H9 (cell line): ENCODE measurements at regions not wholly inside any gene's neighbourhood (a gene's known extent, or its start where the extent isn't known, plus 50 kb on each side); places are given as distances from the start of the nearest gene placed in this dataset.

Experiments
- DNase-seq: peaks from one replicate; pipeline ENCODE4 v3.0.0-alpha.2; 2017
- H2AFZ ChIP-seq: one replicate; pipeline ENCODE4 v1.6.1; 2013; ENCODE audit warnings: mild to moderate bottlenecking, low read length, control low read depth, moderate library complexity
- H2AK5ac ChIP-seq: 2 replicates; pipeline ENCODE4 v1.6.1; 2013; ENCODE audit warnings: low read length, control low read depth, mixed read lengths; ENCODE audit not compliant: insufficient read length
- H2BK120ac ChIP-seq: one replicate; pipeline ENCODE4 v1.6.1; 2013; ENCODE audit warnings: low read depth, mild to moderate bottlenecking, low read length, control low read depth, inconsistent platforms; ENCODE audit not compliant: poor library complexity, severe bottlenecking
- H2BK12ac ChIP-seq: 2 replicates; pipeline ENCODE4 v1.6.1; 2013; ENCODE audit warnings: low read length, control low read depth, mixed read lengths, low read depth; ENCODE audit not compliant: insufficient read length
- H2BK15ac ChIP-seq: 2 replicates; pipeline ENCODE4 v1.6.1; 2013; ENCODE audit warnings: low read depth, low read length, control low read depth
- H2BK20ac ChIP-seq: one replicate; pipeline ENCODE4 v1.6.1; 2013; ENCODE audit warnings: low read depth, mild to moderate bottlenecking, low read length, control low read depth, inconsistent platforms; ENCODE audit not compliant: poor library complexity, severe bottlenecking
- H2BK5ac ChIP-seq: 2 replicates; pipeline ENCODE4 v1.6.1; 2013; ENCODE audit warnings: low read length, control low read depth, mixed read lengths; ENCODE audit not compliant: insufficient read length
- H3K14ac ChIP-seq: 2 replicates; pipeline ENCODE4 v1.6.1; 2013; ENCODE audit warnings: low read length, control low read depth; ENCODE audit not compliant: insufficient read depth
- H3K18ac ChIP-seq: 2 replicates; pipeline ENCODE4 v1.6.1; 2013; ENCODE audit warnings: low read depth, mild to moderate bottlenecking, mixed read lengths, low read length, control low read depth; ENCODE audit not compliant: insufficient read length
- H3K23ac ChIP-seq: 2 replicates; pipeline ENCODE4 v1.6.1; 2013; ENCODE audit warnings: low read length, control low read depth, mixed read lengths, low read depth; ENCODE audit not compliant: insufficient read length
- H3K23me2 ChIP-seq: 2 replicates; pipeline ENCODE4 v1.6.1; 2013; ENCODE audit warnings: low read depth, mild to moderate bottlenecking, mixed read lengths, low read length, control low read depth; ENCODE audit not compliant: insufficient read length, poor library complexity, severe bottlenecking
- H3K27ac ChIP-seq: 2 replicates; pipeline ENCODE4 v1.5.1; 2013; ENCODE audit warnings: low read length, control low read depth, mixed read lengths, low read depth; ENCODE audit not compliant: insufficient read length
- H3K27me3 ChIP-seq: 2 replicates; pipeline ENCODE4 v1.6.1; 2013; ENCODE audit warnings: low read length, control low read depth, inconsistent platforms; ENCODE audit not compliant: insufficient read depth
- H3K4ac ChIP-seq: 2 replicates; pipeline ENCODE4 v1.6.1; 2013; ENCODE audit warnings: low read depth, mild to moderate bottlenecking, control low read depth, inconsistent platforms, low read length, moderate library complexity
- H3K4me1 ChIP-seq: 2 replicates; pipeline ENCODE4 v1.6.1; 2013; ENCODE audit warnings: low read length, control low read depth, inconsistent platforms; ENCODE audit not compliant: insufficient read depth
- H3K4me2 ChIP-seq: 2 replicates; pipeline ENCODE4 v1.6.1; 2013; ENCODE audit warnings: low read length, control low read depth, mixed read lengths; ENCODE audit not compliant: insufficient read length, insufficient read depth
- H3K56ac ChIP-seq: 2 replicates; pipeline ENCODE4 v1.6.1; 2013; ENCODE audit warnings: low read depth, mild to moderate bottlenecking, mixed read lengths, low read length, control low read depth; ENCODE audit not compliant: insufficient read length
- H3K79me1 ChIP-seq: 2 replicates; pipeline ENCODE4 v1.6.1; 2013; ENCODE audit warnings: low read depth, mild to moderate bottlenecking, moderate library complexity, low read length, control low read depth, inconsistent platforms; ENCODE audit not compliant: insufficient read depth, poor library complexity, severe bottlenecking
- H3K79me2 ChIP-seq: 2 replicates; pipeline ENCODE4 v1.6.1; 2013; ENCODE audit warnings: low read length, control low read depth, inconsistent platforms; ENCODE audit not compliant: insufficient read depth
- H3K9ac ChIP-seq: 2 replicates; pipeline ENCODE4 v1.6.1; 2013; ENCODE audit warnings: low read length, control low read depth, mixed read lengths; ENCODE audit not compliant: insufficient read length; ENCODE audit errors: extremely low read depth
- H3K9me3 ChIP-seq: one replicate; pipeline ENCODE4 v1.6.1; 2013; ENCODE audit warnings: low read depth, low read length, inconsistent platforms; ENCODE audit not compliant: control insufficient read depth
- H3T11ph ChIP-seq: one replicate; pipeline ENCODE4 v1.6.1; 2013; ENCODE audit warnings: mild to moderate bottlenecking, low read length, control low read depth, inconsistent platforms
- H4K20me1 ChIP-seq: one replicate; pipeline ENCODE4 v1.6.1; 2013; ENCODE audit not compliant: control insufficient read depth, insufficient read length, insufficient read depth
- H4K5ac ChIP-seq: 2 replicates; pipeline ENCODE4 v1.6.1; 2013; ENCODE audit warnings: low read depth, mild to moderate bottlenecking, mixed read lengths, low read length, control low read depth; ENCODE audit not compliant: insufficient read length
- H4K8ac ChIP-seq: replicated peaks from 2 replicates; pipeline ENCODE4 v1.6.1; 2013; ENCODE audit warnings: low read length, control low read depth, mixed read lengths, low read depth; ENCODE audit not compliant: insufficient read length
- H4K91ac ChIP-seq: 2 replicates; pipeline ENCODE4 v1.6.1; 2013; ENCODE audit warnings: low read depth, mild to moderate bottlenecking, moderate library complexity, mixed read lengths, low read length, control low read depth; ENCODE audit not compliant: insufficient read length
- H3K27ac Mint-ChIP-seq, 3 experiments: 2 replicates in 2 of 3; 3 replicates in 1 of 3; pipeline ENCODE4 v1.8.0; 2020 to 2021; ENCODE audit warnings: mixed read lengths in 3 of 3, mild to moderate bottlenecking in 1 of 3, moderate library complexity in 1 of 3
- H3K27me3 Mint-ChIP-seq: 2 replicates; pipeline ENCODE4 v1.8.0; 2021; ENCODE audit warnings: low read depth, mild to moderate bottlenecking, moderate library complexity, mixed read lengths
- H3K36me3 Mint-ChIP-seq, 3 experiments: 2 replicates in 2 of 3; 3 replicates in 1 of 3; pipeline ENCODE4 v1.8.0; 2020 to 2021; ENCODE audit warnings: low read depth in 3 of 3, mixed read lengths in 3 of 3; ENCODE audit not compliant: insufficient read depth in 1 of 3
- H3K4me1 Mint-ChIP-seq, 2 experiments: 2 replicates each; pipeline ENCODE4 v1.8.0; 2020; ENCODE audit warnings: mixed read lengths in 2 of 2
- H3K4me3 Mint-ChIP-seq, 2 experiments: 2 replicates in 1 of 2; 3 replicates in 1 of 2; pipeline ENCODE4 v1.8.0; 2020 to 2021; ENCODE audit warnings: mild to moderate bottlenecking in 2 of 2, mixed read lengths in 2 of 2, moderate library complexity in 1 of 2
- H3K9me3 Mint-ChIP-seq, 2 experiments: 2 replicates in 1 of 2; 3 replicates in 1 of 2; pipeline ENCODE4 v1.8.0; 2020; ENCODE audit warnings: mild to moderate bottlenecking in 2 of 2, mixed read lengths in 2 of 2, moderate library complexity in 1 of 2
- WGBS: extraction: QIAGEN DNeasy Blood & Tissue Kit; methylation state at CpG from one replicate; pipeline ENCODE4 v1.1.7; 2013; ENCODE audit warnings: missing lambda C conversion rate, low lambda C conversion rate, mixed read lengths; ENCODE audit not compliant: insufficient read length; ENCODE audit errors: extremely low coverage; 5-methylcytosine and 5-hydroxymethylcytosine counted together
- TF ChIP-seq, protein P1 (sequence below): fragments of 200-600 bp; sonication (generic); conservative IDR thresholded peaks from 3 replicates; pipeline ENCODE4 v1.8.0; 2021; ENCODE audit warnings: antibody characterized with exemption, mild to moderate bottlenecking

DNA sequence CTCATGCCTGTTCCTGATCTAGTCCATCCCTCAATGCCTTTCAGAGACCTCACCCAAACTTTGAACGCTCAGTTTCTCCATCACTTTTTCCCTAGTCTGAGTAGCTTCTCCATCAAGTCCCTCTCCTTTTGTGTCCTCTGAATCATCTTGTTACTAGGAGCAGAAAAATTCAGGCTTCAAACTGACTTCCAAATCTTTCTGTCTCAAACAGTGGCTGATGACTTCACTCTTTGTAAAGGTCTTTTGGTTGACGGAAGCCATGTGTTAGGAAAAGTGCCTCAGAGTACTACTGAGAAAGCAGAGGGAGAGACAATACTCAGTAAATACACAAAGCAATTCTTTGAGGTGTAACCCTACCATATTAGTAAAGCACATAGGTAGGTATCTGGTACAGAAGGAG, 65.7 kb upstream of the CAMK2D start:
- no peak overlapping the region for H3K27ac ChIP-seq
- H4K91ac ChIP-seq, result no peak overlapping the region
- no peaks in the 10 kb centered on the region for H3K36me3 Mint-ChIP-seq
- no peak overlapping the region for H3K4me3 Mint-ChIP-seq
- no peak overlapping the region for H3K23ac ChIP-seq
- H3K9ac ChIP-seq, result no peak overlapping the region
- H3K56ac ChIP-seq, result no peak overlapping the region
- no peak overlapping the region for H3K4ac ChIP-seq
- TF ChIP-seq, protein P1, sequence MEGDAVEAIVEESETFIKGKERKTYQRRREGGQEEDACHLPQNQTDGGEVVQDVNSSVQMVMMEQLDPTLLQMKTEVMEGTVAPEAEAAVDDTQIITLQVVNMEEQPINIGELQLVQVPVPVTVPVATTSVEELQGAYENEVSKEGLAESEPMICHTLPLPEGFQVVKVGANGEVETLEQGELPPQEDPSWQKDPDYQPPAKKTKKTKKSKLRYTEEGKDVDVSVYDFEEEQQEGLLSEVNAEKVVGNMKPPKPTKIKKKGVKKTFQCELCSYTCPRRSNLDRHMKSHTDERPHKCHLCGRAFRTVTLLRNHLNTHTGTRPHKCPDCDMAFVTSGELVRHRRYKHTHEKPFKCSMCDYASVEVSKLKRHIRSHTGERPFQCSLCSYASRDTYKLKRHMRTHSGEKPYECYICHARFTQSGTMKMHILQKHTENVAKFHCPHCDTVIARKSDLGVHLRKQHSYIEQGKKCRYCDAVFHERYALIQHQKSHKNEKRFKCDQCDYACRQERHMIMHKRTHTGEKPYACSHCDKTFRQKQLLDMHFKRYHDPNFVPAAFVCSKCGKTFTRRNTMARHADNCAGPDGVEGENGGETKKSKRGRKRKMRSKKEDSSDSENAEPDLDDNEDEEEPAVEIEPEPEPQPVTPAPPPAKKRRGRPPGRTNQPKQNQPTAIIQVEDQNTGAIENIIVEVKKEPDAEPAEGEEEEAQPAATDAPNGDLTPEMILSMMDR, result no peak
- H3K23me2 ChIP-seq, result no peaks in the 10 kb centered on the region
- no peak overlapping the region for H2BK5ac ChIP-seq
- H2BK12ac ChIP-seq, result no peak overlapping the region
- no peaks in the 10 kb centered on the region for H3K79me1 ChIP-seq
- no peak overlapping the region for H3K4me2 ChIP-seq
- H3K4me1 Mint-ChIP-seq, result peaks cover 2 to 3% of the 10 kb centered on the region in 2 experiments; a peak in 3 of 4 replicates
- no peaks in the 10 kb centered on the region for H3K4me1 ChIP-seq
- H3K79me2 ChIP-seq, result no peaks in the 10 kb centered on the region
- H2BK120ac ChIP-seq, result no peak overlapping the region
- no peak overlapping the region for H2AK5ac ChIP-seq
- no peak overlapping the region for H4K8ac ChIP-seq
- H2AFZ ChIP-seq, result no peak overlapping the region
- no peaks in the 10 kb centered on the region for H3K27me3 Mint-ChIP-seq
- no CpG with 5 or more reads among the region's 2 CpGs for whole genome bisulfite sequencing
- no peak overlapping the region for H3K14ac ChIP-seq
- no peaks in the 10 kb centered on the region for H3K9me3 Mint-ChIP-seq
- H4K5ac ChIP-seq, result no peak overlapping the region
- no peaks in the 10 kb centered on the region for H4K20me1 ChIP-seq
- H2BK15ac ChIP-seq, result no peak overlapping the region
- H3K9me3 ChIP-seq, result no peaks in the 10 kb centered on the region
- no peaks in the 10 kb centered on the region for H3K27me3 ChIP-seq
- DNase-seq, result no peak
- H3K18ac ChIP-seq, result no peak overlapping the region
- H3K27ac Mint-ChIP-seq, result no peak overlapping the region
- no peak overlapping the region for H3T11ph ChIP-seq
- no peak overlapping the region for H2BK20ac ChIP-seq
